HG03378 (cell line): ENCODE measurements at regions not wholly inside any gene's neighbourhood (a gene's known extent, or its start where the extent isn't known, plus 50 kb on each side); places are given as distances from the start of the nearest gene placed in this dataset.

Experiments
- ATAC-seq: cut with Tn5 transposase; IDR thresholded peaks from one replicate; pipeline ENCODE4 v1.9.1; 2021; ENCODE audit warnings: mild to moderate bottlenecking, moderate library complexity; ENCODE audit not compliant: unreplicated experiment

DNA sequence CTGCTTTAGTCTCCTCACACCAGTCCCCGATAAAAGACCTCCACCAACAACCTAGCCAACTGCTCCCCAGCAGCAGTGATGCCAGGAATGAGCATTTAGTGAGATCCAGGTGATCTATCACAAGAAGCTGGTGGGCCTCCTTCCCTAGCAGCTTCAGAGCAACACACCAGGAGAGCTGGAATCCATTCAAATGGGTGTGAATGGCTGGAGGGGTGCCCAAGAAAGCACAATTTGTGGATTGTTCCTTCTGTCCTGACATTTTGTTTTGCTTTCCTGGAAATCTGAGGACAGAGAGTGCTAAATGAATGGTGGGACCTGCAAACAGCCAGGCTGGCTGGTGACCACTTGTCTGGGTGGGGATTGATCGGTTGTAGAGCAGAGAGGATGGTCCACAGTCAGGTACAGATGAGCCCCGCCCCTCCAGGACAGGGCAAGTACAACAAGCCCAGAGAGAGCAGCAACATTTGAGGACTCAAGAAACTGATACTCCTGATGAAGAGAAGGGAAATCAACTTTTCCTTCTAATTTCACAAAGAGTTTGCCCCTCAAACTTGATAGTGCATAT is 316.8 kb downstream of the VPS13C start:
- no peak for ATAC-seq

DNA sequence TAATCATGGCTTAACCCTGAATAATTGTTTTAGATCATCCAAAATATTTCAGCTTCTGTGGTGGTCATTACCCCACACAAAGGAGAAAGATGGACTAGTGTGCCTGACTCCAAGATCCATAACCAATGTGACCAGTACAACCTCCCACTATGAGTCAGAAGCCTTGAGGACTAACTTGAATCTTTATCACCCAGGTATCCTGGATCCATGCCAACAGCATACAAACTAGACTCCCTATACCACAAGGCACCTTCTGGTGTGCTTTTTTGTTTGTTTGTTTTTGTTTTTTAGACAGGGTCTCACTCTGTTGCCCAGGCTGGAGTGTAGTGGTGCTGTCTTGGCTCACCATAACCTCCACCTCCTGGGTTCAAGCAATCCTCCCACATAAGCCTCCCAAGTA is 317.7 kb downstream of the VPS13C start:
- no peak for ATAC-seq

- no peak for ATAC-seq
These were observed 323.5 kb downstream of the VPS13C start for GRCh38 chr15:61736790-61737189.

DNA sequence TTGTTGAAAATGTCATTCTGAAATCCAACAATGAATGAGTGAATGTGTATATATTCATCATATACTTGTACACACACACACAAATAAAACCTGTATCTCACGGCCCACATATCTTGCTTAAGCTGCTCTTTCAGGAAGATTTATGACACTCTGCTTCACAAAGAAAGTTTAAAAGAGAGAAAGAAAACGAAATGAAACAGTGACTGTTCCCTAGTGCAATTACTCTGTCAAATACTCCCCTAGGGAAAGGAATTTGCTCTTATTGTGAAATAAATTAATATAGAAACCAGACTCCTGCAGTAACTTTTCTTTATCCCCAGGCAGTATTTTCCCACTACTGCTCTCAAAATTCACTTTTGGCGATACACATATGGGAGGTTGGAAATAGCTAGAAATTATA is 329.1 kb downstream of the VPS13C start:
- ATAC-seq = no peak

- ATAC-seq = no peak
These were observed 330.6 kb downstream of the VPS13C start for GRCh38 chr15:61729646-61730045.

GRCh38 chr15:61726166-61726565 is 334.1 kb downstream of the VPS13C start:
- no peak for ATAC-seq

DNA sequence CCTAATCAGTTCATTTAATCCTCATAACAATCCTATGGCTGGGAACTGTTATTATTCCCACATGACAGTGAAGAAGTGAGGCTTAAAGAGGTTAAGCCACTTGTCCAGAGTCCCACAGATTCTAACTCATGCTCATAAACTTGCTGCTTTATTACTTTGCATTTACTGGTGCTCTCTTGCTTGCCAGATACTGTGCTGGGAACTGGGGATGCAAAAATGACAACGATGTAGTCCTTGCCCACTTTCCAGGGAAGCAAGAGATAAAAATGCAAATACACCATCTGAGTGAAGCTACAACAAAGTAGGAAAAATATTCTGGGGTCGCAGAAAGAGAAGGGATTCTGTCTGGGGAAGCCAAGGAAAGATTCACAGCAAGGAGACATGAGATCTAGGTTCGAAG is 335.0 kb downstream of the VPS13C start:
- ATAC-seq = no peak

DNA sequence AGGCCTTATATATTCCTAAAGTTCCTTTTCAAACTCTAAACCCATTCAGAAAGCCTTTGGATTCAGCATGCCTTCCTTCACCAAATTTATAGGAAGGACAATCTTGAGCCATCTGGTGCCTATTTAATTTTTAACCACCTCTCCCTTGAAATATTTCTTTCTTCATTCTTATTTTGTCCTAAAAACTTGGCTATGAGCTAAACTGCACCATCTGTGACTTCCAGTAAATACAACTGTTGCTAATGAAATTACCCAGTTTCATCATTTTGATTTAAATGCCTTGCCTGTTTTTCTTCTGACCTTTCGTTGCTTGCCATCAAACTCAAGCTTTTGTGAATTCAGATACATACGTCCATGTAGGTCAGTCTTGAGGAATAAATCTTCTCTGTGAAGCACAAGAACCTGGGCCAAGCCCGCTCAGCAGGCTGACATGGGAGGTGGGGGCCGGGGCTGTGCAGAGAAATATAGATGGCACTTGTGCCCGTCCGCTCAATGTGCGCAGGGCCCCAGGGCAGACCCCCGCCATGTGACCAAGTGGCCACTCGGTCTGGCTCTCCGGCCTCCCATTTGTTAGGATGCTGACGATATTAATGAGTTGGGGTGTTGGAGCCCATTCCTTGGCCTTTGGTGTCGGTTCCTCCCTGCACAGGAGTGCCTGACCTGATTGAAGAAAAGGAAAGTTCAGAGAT is 335.9 kb downstream of the VPS13C start:
- no peak for ATAC-seq

- ATAC-seq = no peak
These were observed 338.8 kb downstream of the VPS13C start for GRCh38 chr15:61721418-61721817.

GRCh38 chr15:61720197-61720704 is 340.0 kb downstream of the VPS13C start:
- ATAC-seq = no peak

GRCh38 chr15:61715082-61715481 is 345.2 kb downstream of the VPS13C start:
- no peak for ATAC-seq

- no peak for ATAC-seq
These were observed 348.0 kb downstream of the VPS13C start for GRCh38 chr15:61712129-61712759.

DNA sequence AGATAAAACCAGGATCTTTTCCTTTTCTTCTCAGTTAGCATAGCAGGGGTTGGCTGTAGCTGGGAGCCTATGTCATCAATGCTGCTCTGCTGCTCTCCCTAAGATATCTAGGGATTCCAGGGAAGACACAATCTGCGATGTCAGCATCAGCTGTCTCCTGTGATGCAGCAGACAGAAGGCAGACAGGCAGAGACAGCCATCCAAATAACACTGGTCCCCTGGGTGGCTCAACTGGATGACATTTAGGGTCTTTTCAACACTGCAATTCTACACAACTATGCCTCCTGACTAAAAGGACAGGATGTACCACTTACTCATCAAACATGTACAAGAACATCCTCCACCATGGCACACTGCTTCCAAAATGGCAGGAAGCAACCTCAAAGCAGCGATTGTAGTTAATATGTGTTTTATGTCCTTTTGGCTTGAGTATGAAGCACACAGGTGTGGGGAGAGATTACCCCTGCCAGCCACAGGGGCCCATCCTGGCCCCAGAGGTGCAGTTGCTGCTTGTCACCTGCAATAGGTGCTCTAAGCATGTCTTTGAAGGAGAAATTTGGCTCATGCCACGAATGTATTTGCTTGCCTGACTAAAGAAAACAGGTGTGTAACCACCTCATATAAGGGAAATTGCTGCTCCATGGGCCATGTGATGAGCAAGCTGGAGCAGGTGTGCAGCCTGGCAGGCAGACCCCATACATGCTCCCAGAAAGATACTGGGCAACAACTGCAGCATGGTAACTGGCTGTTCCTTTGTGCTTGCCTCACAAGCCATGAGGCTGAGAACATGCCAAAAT is 357.8 kb downstream of the VPS13C start:
- ATAC-seq = no peak

DNA sequence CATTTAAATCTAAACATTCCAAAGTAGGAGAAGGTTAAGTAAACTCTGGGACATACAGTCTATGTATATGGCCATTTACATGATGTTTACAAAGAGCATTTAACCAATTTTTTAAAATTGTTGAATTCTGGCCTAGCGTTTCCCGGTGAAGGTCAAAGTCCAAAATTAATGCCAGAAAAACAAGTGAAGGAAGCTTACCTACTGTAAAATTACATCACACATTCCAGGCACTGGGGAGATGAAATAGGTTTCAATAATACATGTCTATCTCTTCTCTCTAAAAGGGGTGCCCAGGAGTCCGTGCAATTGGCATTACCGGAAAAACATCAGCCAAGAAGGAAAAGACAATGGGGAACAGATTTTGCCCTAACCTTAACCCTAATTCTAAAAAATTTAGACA is 358.8 kb downstream of the VPS13C start:
- ATAC-seq = no peak

- ATAC-seq = no peak
These were observed 359.4 kb downstream of the VPS13C start for GRCh38 chr15:61700803-61701202.

GRCh38 chr15:61697796-61698195 is 362.5 kb downstream of the VPS13C start:
- no peak for ATAC-seq

DNA sequence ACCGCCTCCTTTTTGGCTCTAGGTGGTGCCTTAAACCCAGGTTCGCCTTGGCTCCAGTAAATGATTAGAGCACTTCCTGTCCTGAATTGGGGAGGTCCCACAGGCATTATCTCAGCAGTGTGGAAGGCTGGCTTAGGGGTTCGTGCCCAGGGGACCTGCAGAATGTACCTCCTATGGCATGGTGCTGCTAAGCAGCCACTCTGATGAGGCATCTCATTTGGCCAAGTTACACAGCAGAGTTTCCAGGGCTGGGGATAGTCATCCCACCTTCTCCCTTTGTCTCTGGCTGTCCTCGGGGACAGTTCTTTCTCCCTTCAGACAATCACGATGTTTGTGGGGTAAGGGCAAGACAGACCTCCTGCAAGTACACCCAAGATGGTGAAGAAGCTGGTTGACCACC is 371.2 kb downstream of the VPS13C start:
- ATAC-seq = no peak

GRCh38 chr15:61687651-61688050 is 372.6 kb downstream of the VPS13C start:
- no peak for ATAC-seq

- no peak for ATAC-seq
These were observed 373.1 kb downstream of the VPS13C start for GRCh38 chr15:61687124-61687523.

DNA sequence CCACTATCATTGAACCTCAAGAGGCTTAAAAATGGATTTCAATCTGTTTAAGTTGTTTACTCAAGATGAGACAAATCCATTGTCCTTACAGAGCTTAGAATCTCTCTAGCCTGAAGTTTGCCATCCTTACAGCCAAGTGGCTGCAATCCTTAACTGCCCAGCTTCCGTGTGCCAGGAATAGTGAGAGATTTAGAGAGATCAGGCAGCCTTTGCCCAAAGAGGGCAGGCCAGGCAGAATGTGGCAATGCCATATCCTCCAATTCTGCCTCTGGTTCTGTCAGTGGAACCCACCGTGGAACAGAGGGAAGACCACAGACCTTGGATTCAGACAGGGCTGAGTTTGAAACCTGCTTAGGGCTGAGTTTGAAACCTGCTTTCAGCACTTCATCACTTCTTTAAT is 374.3 kb downstream of the VPS13C start:
- no peak for ATAC-seq

DNA sequence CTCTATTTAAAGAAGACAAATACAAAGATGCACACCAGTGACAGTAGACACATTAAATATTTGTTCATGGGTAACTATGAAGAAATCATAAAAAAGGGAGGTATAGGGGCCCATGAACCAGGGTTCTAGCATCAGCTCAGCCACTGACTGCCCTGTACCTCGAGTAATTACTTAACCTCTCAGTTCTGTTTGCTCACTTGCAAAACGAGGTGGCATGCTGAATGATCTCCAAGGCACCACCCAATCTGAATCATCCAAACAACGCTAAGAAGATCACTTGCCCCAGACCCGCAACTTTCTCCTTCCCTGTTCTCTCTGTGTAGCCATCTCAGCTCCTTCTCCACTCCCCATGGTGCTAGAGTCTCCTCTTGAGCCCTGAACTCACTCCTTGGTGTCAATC is 374.7 kb downstream of the VPS13C start:
- no peak for ATAC-seq
